CD4-positive, alpha-beta T cell treated with Interleukin-12 subunit alpha and Interleukin-12 subunit beta, for 1 hour (primary cell): ENCODE measurements at regions not wholly inside any gene's neighbourhood (a gene's known extent, or its start where the extent isn't known, plus 50 kb on each side); places are given as distances from the start of the nearest gene placed in this dataset.

ENCODE experiments used
- DNase-seq: peaks from one replicate; pipeline ENCODE4 v3.0.0-alpha.2; 2020

GRCh38 chr1:234931404-234931973 is 197.1 kb downstream of the TOMM20 start:
- no peak for DNase-seq

GRCh38 chr1:234929369-234929768 is 199.3 kb downstream of the TOMM20 start:
- no peak for DNase-seq

- DNase-seq: no peak
These were observed 200.0 kb downstream of the TOMM20 start for GRCh38 chr1:234928642-234929041.

GRCh38 chr1:234927971-234928640 is 200.5 kb downstream of the TOMM20 start:
- DNase-seq: peak; percentile 9

- DNase-seq: no peak
These were observed 201.2 kb downstream of the TOMM20 start for GRCh38 chr1:234927312-234927970.

GRCh38 chr1:234926559-234927311 is 201.9 kb downstream of the TOMM20 start:
- DNase-seq: peak; percentile 34

- DNase-seq: no peak
These were observed 202.4 kb downstream of the TOMM20 start for GRCh38 chr1:234926264-234926558.

- peak; percentile 36 for DNase-seq
These were observed 203.0 kb downstream of the TOMM20 start for GRCh38 chr1:234925440-234926263.

- DNase-seq: no peak
These were observed 203.9 kb downstream of the TOMM20 start for GRCh38 chr1:234924450-234925355.

- no peak for DNase-seq
These were observed 205.0 kb downstream of the TOMM20 start for GRCh38 chr1:234923626-234924025.

GRCh38 chr1:234922987-234923386 is 205.7 kb downstream of the TOMM20 start:
- no peak for DNase-seq

- no peak for DNase-seq
These were observed 207.2 kb downstream of the TOMM20 start for GRCh38 chr1:234921266-234922062.

GRCh38 chr1:234920843-234921140 is 207.8 kb downstream of the TOMM20 start:
- no peak for DNase-seq

GRCh38 chr1:234920136-234920842 is 208.3 kb downstream of the TOMM20 start:
- no peak for DNase-seq

- no peak for DNase-seq
These were observed 209.5 kb downstream of the TOMM20 start for GRCh38 chr1:234918961-234919761.

GRCh38 chr1:234918181-234918841 is 210.3 kb downstream of the TOMM20 start:
- no peak for DNase-seq

- no peak for DNase-seq
These were observed 211.0 kb downstream of the TOMM20 start for GRCh38 chr1:234917495-234918180.

- DNase-seq: no peak
These were observed 211.8 kb downstream of the TOMM20 start for GRCh38 chr1:234916840-234917239.
